SK-N-SH treated with all-trans-retinoic acid at 6 μM for 48 hours (cell line): ENCODE measurements at regions not wholly inside any gene's neighbourhood (a gene's known extent, or its start where the extent isn't known, plus 50 kb on each side); places are given as distances from the start of the nearest gene placed in this dataset.

ENCODE experiments used
- ATAC-seq: fragments of 200-7000 bp; cut with Tn5 transposase; 3 replicates; pipeline ENCODE4 v1.9.1; 2020; ENCODE audit warnings: mild to moderate bottlenecking, moderate library complexity
- ARNTL ChIP-seq: fragments of 450-650 bp; formaldehyde crosslinking; IDR thresholded peaks from 2 replicates; pipeline ENCODE4 v1.5.0; 2020; ENCODE audit warnings: low read depth, mild to moderate bottlenecking, moderate library complexity, borderline replicate concordance
- CSDC2 ChIP-seq: fragments of 250-450 bp; sonication (Bioruptor Pico); IDR thresholded peaks from 2 replicates; pipeline ENCODE4 v1.5.0; 2020; ENCODE audit warnings: mild to moderate bottlenecking, moderate library complexity
- CSRNP3 ChIP-seq: fragments of 250-450 bp; sonication (Bioruptor Pico); IDR thresholded peaks from 2 replicates; pipeline ENCODE4 v1.5.1; 2021; ENCODE audit warnings: mild to moderate bottlenecking, moderate library complexity
- ESRRG ChIP-seq: fragments of 250-450 bp; sonication (Bioruptor Pico); IDR thresholded peaks from 2 replicates; pipeline ENCODE4 v1.6.1; 2021; ENCODE audit warnings: mild to moderate bottlenecking
- GLIS3 ChIP-seq: fragments of 250-450 bp; sonication (Bioruptor Pico); IDR thresholded peaks from 2 replicates; pipeline ENCODE4 v1.5.0; 2020; ENCODE audit warnings: mild to moderate bottlenecking, moderate library complexity
- ISL1 ChIP-seq: fragments of 250-450 bp; sonication (Bioruptor Pico); IDR thresholded peaks from 2 replicates; pipeline ENCODE4 v2.1.2; 2022; ENCODE audit warnings: mild to moderate bottlenecking, moderate library complexity
- OSR1 ChIP-seq: fragments of 250-450 bp; sonication (Bioruptor Pico); IDR thresholded peaks from 2 replicates; pipeline ENCODE4 v1.8.0; 2022; ENCODE audit warnings: moderate library complexity, mild to moderate bottlenecking, inconsistent platforms
- PATZ1 ChIP-seq: fragments of 250-450 bp; sonication (Bioruptor Pico); IDR thresholded peaks from 2 replicates; pipeline ENCODE4 v1.8.0; 2020; ENCODE audit warnings: mild to moderate bottlenecking, moderate library complexity, borderline replicate concordance
- POU6F1 ChIP-seq: fragments of 250-450 bp; sonication (Bioruptor Pico); IDR thresholded peaks from 2 replicates; pipeline ENCODE4 v1.8.0; 2021; ENCODE audit warnings: low read depth, mild to moderate bottlenecking, moderate library complexity, borderline replicate concordance
- PPARA ChIP-seq: fragments of 250-450 bp; sonication (Bioruptor Pico); IDR thresholded peaks from 2 replicates; pipeline ENCODE4 v1.5.0; 2020; ENCODE audit warnings: mild to moderate bottlenecking, borderline replicate concordance
- RARB ChIP-seq: fragments of 250-450 bp; sonication (Bioruptor Pico); IDR thresholded peaks from 2 replicates; pipeline ENCODE4 v1.8.0; 2021; ENCODE audit warnings: mild to moderate bottlenecking, moderate library complexity
- SNAI2 ChIP-seq: fragments of 250-450 bp; sonication (Bioruptor Pico); IDR thresholded peaks from 2 replicates; pipeline ENCODE4 v1.5.0; 2020; ENCODE audit warnings: mild to moderate bottlenecking, moderate library complexity
- TCF4 ChIP-seq: fragments of 250-450 bp; sonication (Bioruptor Pico); IDR thresholded peaks from 2 replicates; pipeline ENCODE4 v1.8.0; 2021; ENCODE audit warnings: mild to moderate bottlenecking, moderate library complexity, borderline replicate concordance
- TSHZ2 ChIP-seq: fragments of 250-450 bp; sonication (Bioruptor Pico); IDR thresholded peaks from 2 replicates; pipeline ENCODE4 v1.5.0; 2020; ENCODE audit warnings: mild to moderate bottlenecking, moderate library complexity
- ZC3H10 ChIP-seq: fragments of 250-450 bp; sonication (Bioruptor Pico); IDR thresholded peaks from 2 replicates; pipeline ENCODE4 v1.5.1; 2021; ENCODE audit warnings: mild to moderate bottlenecking, moderate library complexity
- ZFP30 ChIP-seq: fragments of 450-650 bp; formaldehyde crosslinking; IDR thresholded peaks from 2 replicates; pipeline ENCODE4 v1.5.0; 2022; ENCODE audit warnings: mild to moderate bottlenecking, moderate library complexity
- ZNF565 ChIP-seq: fragments of 450-650 bp; formaldehyde crosslinking; conservative IDR thresholded peaks from 2 replicates; pipeline ENCODE4 v1.5.0; 2020; ENCODE audit warnings: low read depth, mild to moderate bottlenecking, moderate library complexity
- ZNF8 ChIP-seq: fragments of 450-650 bp; formaldehyde crosslinking; IDR thresholded peaks from 2 replicates; pipeline ENCODE4 v1.5.0; 2020; ENCODE audit warnings: mild to moderate bottlenecking, moderate library complexity

GRCh38 chr11:112366012-112366411, 105.4 kb upstream of the PLET1 start:
- TF ChIP-seq ZC3H10 (CRISPR knock-in tag): no peak
- no peak for TF ChIP-seq TCF4 (CRISPR knock-in tag)
- TF ChIP-seq ZFP30 (CRISPR knock-in tag): no peak
- no peak for TF ChIP-seq OSR1 (CRISPR knock-in tag)
- TF ChIP-seq ESRRG (CRISPR knock-in tag): no peak
- TF ChIP-seq PATZ1: no peak
- no peak for ATAC-seq

GRCh38 chr11:112366777-112367176, 106.1 kb upstream of the PLET1 start:
- TF ChIP-seq ISL1 (no peak), PATZ1 (no peak), TCF4 (CRISPR knock-in tag) (no peak), CSRNP3 (CRISPR knock-in tag) (no peak), CSDC2 (no peak), ZNF8 (no peak), SNAI2 (no peak), PPARA (CRISPR knock-in tag) (no peak), POU6F1 (CRISPR knock-in tag) (no peak), ARNTL (CRISPR knock-in tag) (no peak), ESRRG (CRISPR knock-in tag) (no peak), RARB (no peak)
- no peak for ATAC-seq

- TF ChIP-seq PATZ1: no peak
- no peak for TF ChIP-seq ZFP30 (CRISPR knock-in tag)
- no peak for TF ChIP-seq ESRRG (CRISPR knock-in tag)
- TF ChIP-seq GLIS3: no peak
- TF ChIP-seq CSDC2: no peak
- TF ChIP-seq TCF4 (CRISPR knock-in tag): no peak
- no peak for TF ChIP-seq PPARA (CRISPR knock-in tag)
- TF ChIP-seq ZNF565 (CRISPR knock-in tag): no peak
- no peak for TF ChIP-seq ISL1
- TF ChIP-seq POU6F1 (CRISPR knock-in tag): no peak
- TF ChIP-seq SNAI2: no peak
- no peak for TF ChIP-seq TSHZ2 (CRISPR knock-in tag)
- no peak for TF ChIP-seq RARB
- no peak for TF ChIP-seq ZC3H10 (CRISPR knock-in tag)
- TF ChIP-seq, all 23 proteins: peak for 0
- ATAC-seq: no peak
Measured at GRCh38 chr11:112367461-112367860, 106.8 kb upstream of the PLET1 start.
